Common myeloid progenitor, CD34-positive (primary cell): ENCODE measurements at regions not wholly inside any gene's neighbourhood (a gene's known extent, or its start where the extent isn't known, plus 50 kb on each side); places are given as distances from the start of the nearest gene placed in this dataset.
"Not testable (repeated sequence)": the region's sequence is repeated elsewhere in the genome, so short reads cannot be mapped to it uniquely, and the experiment has no call there.

Source experiments
- CTCF ChIA-PET: fragments of 350-600 bp; sonication (Branson Sonifier 250); formaldehyde crosslinking; loops from one replicate; lab custom pipeline; 2021; ENCODE audit warnings: antibody characterized with exemption; lab: Charles Lee
- POLR2A ChIA-PET: fragments of 350-600 bp; sonication (Branson Sonifier 250); formaldehyde crosslinking; loops from one replicate; lab custom pipeline; 2021; ENCODE audit warnings: antibody characterized with exemption; lab: Charles Lee
- DNase-seq, 3 donors: peaks; one replicate each; pipeline versions ENCODE4 v3.0.0 to v3.0.0-alpha.2; 2013
- H3K27ac ChIP-seq, 2 experiments: 1 replicate in 1 of 2; 2 replicates in 1 of 2; pipeline ENCODE4 v1.7.0; 2013; ENCODE audit warnings: inconsistent platforms in 2 of 2, low read length in 2 of 2, mild to moderate bottlenecking in 2 of 2, low read depth in 1 of 2, moderate library complexity in 1 of 2; ENCODE audit not compliant: severe bottlenecking in 2 of 2, insufficient read depth in 1 of 2, poor library complexity in 1 of 2
- H3K27me3 ChIP-seq, 5 experiments: replicated peaks in 2 of 5; 1 replicate in 3 of 5; 2 replicates in 2 of 5; pipeline versions ENCODE4 v1.6.1 to v1.7.0; 2013; ENCODE audit warnings: low read length in 4 of 5, mild to moderate bottlenecking in 2 of 5, moderate library complexity in 2 of 5, inconsistent platforms in 1 of 5; ENCODE audit not compliant: insufficient read depth in 5 of 5, control insufficient read depth in 4 of 5
- H3K36me3 ChIP-seq, 4 experiments: 1 replicate in 2 of 4; 2 replicates in 2 of 4; pipeline versions ENCODE4 v1.6.1 to v1.7.0; 2013; ENCODE audit warnings: low read length in 3 of 4, control low read depth in 1 of 4, mild to moderate bottlenecking in 1 of 4; ENCODE audit not compliant: control insufficient read depth in 4 of 4, insufficient read depth in 4 of 4
- H3K4me1 ChIP-seq, 4 experiments: 1 replicate in 3 of 4; 2 replicates in 1 of 4; pipeline versions ENCODE4 v1.6.1 to v1.7.1; 2013; ENCODE audit warnings: low read length in 3 of 4, mild to moderate bottlenecking in 3 of 4, control low read depth in 1 of 4, inconsistent platforms in 1 of 4, moderate library complexity in 1 of 4; ENCODE audit not compliant: control insufficient read depth in 4 of 4, insufficient read depth in 4 of 4; ENCODE audit errors: control extremely low read depth in 1 of 4
- H3K4me3 ChIP-seq, 7 experiments: 1 replicate in 4 of 7; 2 replicates in 3 of 7; pipeline versions ENCODE4 v1.5.1 to v1.7.0; 2013; ENCODE audit warnings: mild to moderate bottlenecking in 7 of 7, low read length in 6 of 7, moderate library complexity in 6 of 7, inconsistent platforms in 2 of 7, low read depth in 2 of 7, control low read depth in 1 of 7; ENCODE audit not compliant: insufficient read depth in 4 of 7, control insufficient read depth in 1 of 7; ENCODE audit errors: extremely low read depth in 1 of 7
- H3K9me3 ChIP-seq, 5 experiments: 1 replicate in 4 of 5; 2 replicates in 1 of 5; pipeline versions ENCODE4 v1.6.1 to v1.7.1; 2013; ENCODE audit warnings: low read length in 4 of 5, mild to moderate bottlenecking in 2 of 5, inconsistent platforms in 1 of 5, low read depth in 1 of 5, moderate library complexity in 1 of 5; ENCODE audit not compliant: control insufficient read depth in 4 of 5, insufficient read depth in 2 of 5; ENCODE audit errors: control extremely low read depth in 1 of 5
- WGBS: methylation state at CpG from one replicate; pipeline ENCODE4 v1.1.5; 2013; ENCODE audit not compliant: insufficient coverage; 5-methylcytosine and 5-hydroxymethylcytosine counted together

- no peak overlapping the region for H3K4me3 ChIP-seq
- ChIA-PET CTCF (interaction anchor here (1.3 to 1.4 kb wide), 2 partner anchors 56 to 263 kb away, joined by 3 to 4 read pairs; no protein-coding TSS in a partner anchor), POLR2A (interaction anchor here (0.7 kb wide), 1 partner anchor 25 kb away, joined by 3 read pairs; no protein-coding TSS in a partner anchor)
- no peaks in the 10 kb centered on the region for H3K27me3 ChIP-seq
- H3K9me3 ChIP-seq = peaks cover 0 to 5% (median 0%) of the 10 kb centered on the region in 5 experiments
- DNase-seq = no peak
- WGBS = 94% methylated on average over 8 of the region's 9 CpGs
- H3K27ac ChIP-seq = no peak overlapping the region
- no peaks in the 10 kb centered on the region for H3K36me3 ChIP-seq
- H3K4me1 ChIP-seq = peaks cover 0 to 34% (median 15%) of the 10 kb centered on the region in 4 experiments
Observed at GRCh38 chr3:194946091-194946490, 260.4 kb downstream of the FAM43A start.

DNA sequence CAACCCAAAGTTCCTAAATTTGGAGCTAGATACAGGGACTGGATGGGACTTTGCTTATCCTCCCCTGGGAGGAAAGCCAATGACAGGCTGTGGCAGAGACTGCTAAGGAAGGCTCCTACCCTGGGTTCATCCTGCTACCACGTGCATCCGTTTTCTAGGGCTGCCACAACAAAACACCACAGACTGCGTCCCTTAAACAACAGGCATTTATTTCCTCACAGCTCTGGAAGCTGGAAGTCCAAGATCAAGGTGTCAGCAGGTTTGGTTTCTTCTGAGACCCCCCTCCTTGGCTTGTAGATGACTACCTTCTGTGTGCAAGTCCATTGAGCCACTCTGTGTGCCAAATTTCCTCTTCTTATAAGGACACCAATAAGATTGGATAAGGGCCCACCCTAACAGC lies 263.9 kb downstream of the FAM43A start:
- DNase-seq = no peak
- Histone ChIP-seq H3K9me3 (peaks cover 0 to 5% (median 0%) of the 10 kb centered on the region in 5 experiments), H3K4me3 (no peak overlapping the region), H3K36me3 (no peaks in the 10 kb centered on the region), H3K27ac (no peak overlapping the region), H3K4me1 (peaks cover 0 to 39% (median 25%) of the 10 kb centered on the region in 4 experiments), H3K27me3 (no peaks in the 10 kb centered on the region)
- CTCF ChIA-PET = no interaction called here
- 97% methylated on average over 3 of the region's 3 CpGs for WGBS
- POLR2A ChIA-PET = no interaction called here

DNA sequence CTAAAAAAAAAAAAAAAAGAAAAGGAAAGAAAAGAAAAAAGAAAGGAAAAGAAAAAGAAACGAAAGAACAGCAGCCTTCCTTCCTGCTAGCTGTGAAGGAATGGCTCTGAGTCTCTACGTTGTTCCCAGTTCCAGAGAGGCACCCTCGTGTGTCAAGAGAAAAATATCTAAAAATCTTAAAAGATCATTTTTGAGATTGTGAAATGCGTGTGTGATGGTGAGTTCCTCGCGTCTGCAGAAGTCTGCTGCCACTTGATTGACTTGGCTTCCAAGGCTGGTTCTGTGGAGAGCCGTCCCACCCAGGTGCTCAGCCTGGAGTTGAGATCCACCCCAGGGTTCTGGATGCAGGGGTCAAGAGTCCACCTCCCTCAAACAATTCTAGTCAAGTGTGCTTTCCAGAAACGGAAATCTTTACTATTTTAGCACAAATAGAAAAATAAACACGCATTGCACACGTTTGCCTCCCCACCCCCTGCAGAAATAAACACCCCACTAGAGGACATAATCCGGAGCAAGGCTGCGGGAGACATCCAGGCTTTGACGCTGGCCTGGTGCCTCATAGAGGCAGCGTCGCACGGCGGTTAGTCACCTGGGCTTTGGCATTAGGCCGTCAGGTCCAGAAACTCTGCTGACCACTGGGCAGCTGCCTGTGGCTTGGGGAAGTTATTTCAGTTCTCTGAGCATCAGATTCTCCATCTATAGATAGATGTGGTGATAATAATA lies 265.4 kb downstream of the FAM43A start:
- CTCF ChIA-PET = no interaction called here
- no peaks in the 10 kb centered on the region for H3K36me3 ChIP-seq

DNA sequence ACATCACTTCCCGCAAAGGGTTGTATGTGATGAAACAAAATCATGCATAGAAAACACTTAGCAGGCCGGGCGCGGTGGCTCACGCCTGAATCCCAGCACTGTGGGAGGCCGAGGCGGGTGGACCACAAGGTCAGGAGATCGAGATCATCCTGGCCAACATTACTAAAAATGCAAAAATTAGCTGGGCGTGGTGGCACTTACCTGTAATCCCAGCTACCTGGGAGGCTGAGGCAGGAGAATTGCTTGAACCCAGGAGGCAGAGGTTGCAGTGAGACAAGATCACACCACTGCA lies 265.9 kb downstream of the FAM43A start:
- H3K9me3 ChIP-seq, POLR2A ChIA-PET, DNase-seq, H3K27ac ChIP-seq, H3K4me3 ChIP-seq, H3K36me3 ChIP-seq, H3K27me3 ChIP-seq: not testable (repeated sequence)
- 96% methylated on average over 7 of the region's 9 CpGs for WGBS
- peaks cover 0 to 22% (median 21%) of the 10 kb centered on the region in 4 experiments for H3K4me1 ChIP-seq
- CTCF ChIA-PET = interaction anchor here (3.8 kb wide), 1 partner anchor 9 kb away, joined by 19 read pairs; no protein-coding TSS in a partner anchor

More for the DNA sequence above, 265.4 kb downstream of the FAM43A start:
- 93% methylated on average over 18 of the region's 18 CpGs for WGBS
- no peak for DNase-seq
- POLR2A ChIA-PET = no interaction called here
- Histone ChIP-seq H3K4me3 (no peak overlapping the region), H3K27ac (no peak overlapping the region), H3K9me3 (peaks cover 0 to 5% (median 0%) of the 10 kb centered on the region in 5 experiments), H3K27me3 (no peaks in the 10 kb centered on the region), H3K4me1 (peaks cover 0 to 25% (median 22%) of the 10 kb centered on the region in 4 experiments)

GRCh38 chr3:194951931-194952582 lies 266.4 kb downstream of the FAM43A start:
- H3K27ac ChIP-seq = no peak overlapping the region
- 81% methylated on average over 3 of the region's 6 CpGs for WGBS
- POLR2A ChIA-PET = interaction anchor here (2.1 kb wide), 1 partner anchor 265 kb away, joined by 14 read pairs; no protein-coding TSS in a partner anchor
- H3K4me1 ChIP-seq = peaks cover 0 to 22% (median 21%) of the 10 kb centered on the region in 4 experiments
- no peak overlapping the region for H3K4me3 ChIP-seq
- CTCF ChIA-PET = interaction anchor here (1.9 to 5.6 kb wide), 4 partner anchors 9 to 269 kb away, joined by 7 to 54 read pairs (median 30); partner anchors contain the start of gene FAM43A
- no peak for DNase-seq
- no peaks in the 10 kb centered on the region for H3K27me3 ChIP-seq
- peaks cover 0 to 5% (median 0%) of the 10 kb centered on the region in 5 experiments for H3K9me3 ChIP-seq
- no peaks in the 10 kb centered on the region for H3K36me3 ChIP-seq

DNA sequence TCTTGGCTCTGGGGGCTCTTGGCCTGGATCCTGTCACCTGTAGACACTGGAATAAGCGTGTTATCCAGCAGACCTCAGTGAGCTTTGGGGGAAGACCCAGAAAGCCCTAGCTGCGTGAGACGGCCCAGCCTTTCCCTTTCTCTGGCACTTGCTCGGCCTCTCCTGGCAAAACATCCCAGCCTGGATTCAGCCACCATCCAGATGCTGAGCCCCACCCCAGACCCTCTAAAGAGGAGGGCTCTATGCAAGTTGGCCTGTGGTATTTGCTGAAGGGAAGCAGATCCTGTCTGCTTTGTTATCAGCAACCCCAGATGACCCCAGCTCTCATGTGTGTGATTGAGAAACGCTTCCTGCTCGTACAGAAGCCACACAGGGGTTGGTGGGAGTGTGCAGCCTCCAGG lies 267.2 kb downstream of the FAM43A start:
- H3K27me3 ChIP-seq = no peaks in the 10 kb centered on the region
- H3K27ac ChIP-seq = no peak overlapping the region
- H3K9me3 ChIP-seq = peaks cover 0 to 1% (median 0%) of the 10 kb centered on the region in 5 experiments
- H3K4me1 ChIP-seq = peaks cover 0 to 22% (median 21%) of the 10 kb centered on the region in 4 experiments
- 33% methylated on average over 4 of the region's 6 CpGs for WGBS
- CTCF ChIA-PET = interaction anchor here (0.8 to 5.6 kb wide), 11 partner anchors 10 to 285 kb away, joined by 3 to 54 read pairs (median 7); partner anchors contain the start of genes FAM43A and LSG1
- H3K4me3 ChIP-seq = no peak overlapping the region
- peak; percentile 73 to 95 (median 91) for DNase-seq
- POLR2A ChIA-PET = interaction anchor here (2.1 kb wide), 1 partner anchor 265 kb away, joined by 14 read pairs; no protein-coding TSS in a partner anchor
- no peaks in the 10 kb centered on the region for H3K36me3 ChIP-seq
